ENCODE measurements at regions not wholly inside any gene's neighbourhood (a gene's known extent, or its start where the extent isn't known, plus 50 kb on each side); places are given as distances from the start of the nearest gene placed in this dataset.
A peak's percentile ranks its signal among the peaks of the same experiment; 100 is the strongest.

DNA sequence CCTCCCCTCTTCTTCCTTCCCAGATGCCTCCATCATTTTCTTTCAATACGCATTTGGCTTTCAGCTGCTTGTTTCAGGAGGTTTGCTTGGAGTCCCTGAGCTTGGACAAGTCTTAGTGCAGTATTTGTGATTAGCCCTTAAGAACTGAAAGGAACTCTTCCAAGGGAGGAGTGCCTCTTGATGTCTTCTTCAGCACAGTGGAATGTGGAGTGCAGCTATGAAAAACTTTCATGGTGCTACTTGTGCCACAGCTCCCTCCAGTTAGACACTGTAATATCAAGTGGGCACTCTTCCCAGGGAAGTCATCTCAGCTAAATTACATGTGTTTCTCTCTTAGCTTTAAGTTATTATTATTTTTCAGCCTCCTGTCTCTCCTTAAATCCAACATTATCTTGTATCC lies 173.1 kb downstream of the NECTIN3 start:
- DNase-seq (ENCODE audit: low read depth): no peak

GRCh38 chr3:111246967-111247760 lies 175.5 kb downstream of the NECTIN3 start:
- peak; percentile 22 for DNase-seq (ENCODE audit: low read depth)

- no peak for DNase-seq (ENCODE audit: low read depth)
Measured at GRCh38 chr3:111248406-111248805, 176.8 kb downstream of the NECTIN3 start.

- DNase-seq (ENCODE audit: low read depth): no peak
Measured at GRCh38 chr3:111249421-111249820, 177.8 kb downstream of the NECTIN3 start.

- DNase-seq (ENCODE audit: low read depth): no peak
Measured at GRCh38 chr3:111252779-111253178, 181.2 kb downstream of the NECTIN3 start.

GRCh38 chr3:111253733-111254132 lies 182.1 kb downstream of the NECTIN3 start:
- no peak for DNase-seq (ENCODE audit: low read depth)

DNA sequence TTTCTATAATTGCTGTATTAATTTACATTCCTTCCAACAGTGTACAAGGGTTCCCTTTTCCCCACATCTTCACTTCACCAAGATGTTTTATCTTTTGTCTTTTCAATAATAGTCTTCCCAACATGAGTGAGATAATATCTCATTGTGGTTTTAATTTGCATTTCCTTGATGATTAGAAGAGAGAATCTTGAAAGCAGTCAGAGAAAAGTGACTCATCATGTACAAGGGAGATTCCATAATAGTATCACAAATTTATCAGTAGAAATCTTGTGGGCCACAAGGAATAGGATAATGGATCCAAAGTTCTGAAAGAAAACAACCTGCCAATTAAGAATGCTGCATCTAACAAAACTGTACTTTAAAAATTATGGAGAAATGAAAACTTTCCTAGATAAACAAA lies 189.3 kb downstream of the NECTIN3 start:
- DNase-seq (ENCODE audit: low read depth): no peak

GRCh38 chr3:111269777-111270176 lies 198.2 kb downstream of the NECTIN3 start:
- DNase-seq (ENCODE audit: low read depth): no peak

DNA sequence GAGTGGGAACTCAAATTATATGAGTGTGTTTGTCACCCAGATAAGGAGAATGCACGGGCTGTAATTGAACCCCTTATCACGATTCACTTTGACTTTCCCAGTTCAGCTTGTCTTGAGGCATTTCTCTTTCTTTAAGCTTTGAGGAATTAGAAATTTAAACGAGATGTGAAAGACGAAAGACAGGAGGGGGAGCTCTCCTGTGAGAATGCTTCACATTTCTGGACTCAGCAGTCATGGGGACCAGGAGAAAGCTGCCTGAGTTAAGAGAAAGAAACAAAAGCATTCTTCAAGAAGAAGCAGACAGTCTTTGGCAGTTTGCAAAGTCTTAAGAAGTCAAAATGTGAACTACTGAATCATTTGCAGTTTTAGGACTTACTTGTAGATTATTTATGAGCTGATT lies 205.6 kb downstream of the NECTIN3 start:
- DNase-seq (ENCODE audit: low read depth): no peak

DNA sequence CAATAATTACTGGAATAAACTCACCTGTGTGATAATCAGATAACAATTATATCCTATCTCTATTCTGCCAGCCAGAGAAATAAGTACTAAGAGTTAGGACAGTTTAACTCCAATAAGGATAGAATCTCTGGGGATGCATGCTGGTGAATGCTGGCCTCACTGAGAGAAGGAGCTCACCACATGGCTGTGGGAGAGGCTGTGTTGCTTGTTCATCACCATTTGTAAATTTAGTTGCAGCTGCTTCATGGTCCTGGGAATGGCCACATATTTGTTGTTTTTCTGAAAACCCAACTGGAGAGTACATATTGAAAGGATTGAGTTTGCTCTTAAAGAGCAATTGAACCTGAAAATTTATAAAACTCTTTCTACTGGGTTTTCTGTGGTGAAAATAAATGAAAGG lies 207.3 kb downstream of the NECTIN3 start:
- DNase-seq (ENCODE audit: low read depth): no peak

- DNase-seq (ENCODE audit: low read depth): no peak
Measured at GRCh38 chr3:111282024-111282423, 210.4 kb downstream of the NECTIN3 start.

GRCh38 chr3:111283165-111283564 lies 211.5 kb downstream of the NECTIN3 start:
- DNase-seq (ENCODE audit: low read depth): no peak

DNA sequence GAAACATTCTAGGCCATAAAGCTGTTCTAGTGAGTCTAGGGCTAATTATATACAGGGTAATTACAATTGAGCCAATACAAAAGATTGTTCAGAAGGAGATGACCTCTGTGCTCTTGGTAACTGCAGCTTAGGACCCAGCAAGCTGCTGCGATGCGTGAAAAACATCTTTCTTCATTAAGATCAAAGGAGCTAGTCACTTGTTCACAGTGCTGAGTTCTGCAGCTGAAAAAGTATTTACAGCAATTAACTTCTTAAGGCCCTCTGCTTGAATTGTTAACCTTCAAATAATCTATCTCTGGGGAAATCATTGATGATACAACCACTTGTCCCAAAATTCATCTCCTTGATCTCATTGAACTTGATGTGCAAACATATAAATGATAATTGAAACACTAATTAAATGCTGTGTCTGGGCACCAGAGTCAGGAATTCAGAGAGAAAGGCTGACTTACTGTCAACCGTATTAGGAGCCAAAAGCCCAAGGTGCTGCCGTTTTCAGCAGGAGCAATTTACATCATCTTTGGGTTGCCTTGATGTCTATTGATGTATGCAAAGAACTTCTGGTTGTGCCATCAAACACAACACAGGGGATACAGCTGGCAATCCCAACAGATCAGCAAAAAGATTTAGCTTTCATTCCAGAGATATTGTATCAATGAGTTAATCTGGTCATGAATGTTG lies 213.0 kb downstream of the NECTIN3 start:
- DNase-seq (ENCODE audit: low read depth): no peak

DNA sequence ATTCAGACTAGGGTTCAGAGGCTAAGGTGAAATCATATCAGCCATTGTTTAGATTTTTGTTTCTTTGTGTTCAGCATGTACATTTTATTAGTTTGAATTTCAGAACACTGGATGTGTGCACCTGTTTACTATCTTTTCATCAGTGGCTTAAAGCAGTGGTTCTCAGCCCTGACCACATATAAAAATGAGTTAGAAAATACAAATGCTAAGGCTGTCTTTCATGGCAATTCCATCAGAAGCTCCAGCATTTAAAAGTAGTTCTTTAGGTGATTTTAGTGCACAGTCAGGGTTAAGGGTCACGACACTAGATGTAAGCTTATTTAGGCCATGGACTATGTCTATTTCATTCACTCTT lies 213.5 kb downstream of the NECTIN3 start:
- no peak for DNase-seq (ENCODE audit: low read depth)

DNA sequence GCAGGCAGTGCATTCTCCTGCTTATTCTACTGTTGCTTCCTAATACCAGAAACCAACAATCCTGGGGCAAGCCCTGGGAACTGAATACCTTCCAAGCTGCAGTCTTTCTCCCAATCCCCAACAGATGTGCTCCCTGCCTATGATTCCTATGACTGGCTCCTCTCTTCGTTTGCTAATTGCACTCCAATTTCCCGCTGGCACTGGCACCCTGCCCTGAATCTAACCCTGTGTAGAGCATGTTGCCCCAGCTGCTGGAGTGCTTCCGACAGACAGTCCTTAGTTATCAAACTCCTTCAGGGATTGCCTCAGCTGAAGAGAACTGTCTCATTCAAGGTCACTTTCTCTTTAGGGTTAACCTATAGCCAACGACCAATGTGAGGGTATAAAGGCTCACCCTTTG lies 214.1 kb downstream of the NECTIN3 start:
- no peak for DNase-seq (ENCODE audit: low read depth)

DNA sequence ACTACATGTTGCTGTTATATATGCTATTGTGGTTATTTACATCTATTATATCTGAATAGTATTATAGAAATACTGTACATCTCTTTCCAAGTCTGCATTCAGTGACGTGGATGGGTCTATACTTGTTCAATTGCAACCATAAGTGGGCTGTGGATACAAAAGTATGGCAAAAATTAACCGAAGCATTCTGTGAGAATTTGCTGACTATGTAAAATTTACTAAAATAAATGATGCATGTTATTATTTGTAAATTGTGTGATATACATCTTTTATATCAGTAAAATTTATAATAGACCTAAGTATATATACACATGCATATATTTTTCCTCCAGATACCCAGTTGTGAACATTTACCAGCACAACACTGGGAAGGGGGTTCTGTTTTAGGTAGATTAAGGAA lies 215.1 kb downstream of the NECTIN3 start:
- DNase-seq (ENCODE audit: low read depth): no peak

GRCh38 chr3:111292117-111292516 lies 220.5 kb downstream of the NECTIN3 start:
- DNase-seq (ENCODE audit: low read depth): no peak

GRCh38 chr3:111299192-111299615 lies 227.6 kb downstream of the NECTIN3 start:
- no peak for DNase-seq (ENCODE audit: low read depth)

GRCh38 chr3:111301238-111301798 lies 229.7 kb downstream of the NECTIN3 start:
- DNase-seq (ENCODE audit: low read depth): no peak

GRCh38 chr3:111302063-111302462 lies 230.4 kb downstream of the NECTIN3 start:
- no peak for DNase-seq (ENCODE audit: low read depth)

GRCh38 chr3:111303760-111304159 lies 232.1 kb downstream of the NECTIN3 start:
- no peak for DNase-seq (ENCODE audit: low read depth)

DNA sequence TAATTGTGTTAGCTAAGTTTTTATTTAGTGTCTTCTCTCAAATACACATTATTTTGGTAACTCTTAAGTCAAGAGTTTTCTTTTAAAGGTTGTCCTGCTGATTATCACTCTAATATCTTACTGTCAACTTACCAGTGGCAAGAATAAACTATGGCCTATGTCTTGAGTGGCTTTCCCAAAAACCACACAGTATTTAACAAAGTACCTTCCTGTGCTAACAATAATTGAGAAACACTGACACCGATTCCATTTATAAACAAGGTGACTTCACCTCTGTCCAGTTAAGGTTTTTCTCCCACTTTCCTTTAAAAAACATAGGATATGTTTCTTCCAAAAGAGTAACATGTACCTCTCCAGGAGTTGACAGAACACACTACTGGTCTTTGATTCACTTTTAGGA lies 234.3 kb upstream of the CD96 start:
- no peak for DNase-seq (ENCODE audit: low read depth)

DNA sequence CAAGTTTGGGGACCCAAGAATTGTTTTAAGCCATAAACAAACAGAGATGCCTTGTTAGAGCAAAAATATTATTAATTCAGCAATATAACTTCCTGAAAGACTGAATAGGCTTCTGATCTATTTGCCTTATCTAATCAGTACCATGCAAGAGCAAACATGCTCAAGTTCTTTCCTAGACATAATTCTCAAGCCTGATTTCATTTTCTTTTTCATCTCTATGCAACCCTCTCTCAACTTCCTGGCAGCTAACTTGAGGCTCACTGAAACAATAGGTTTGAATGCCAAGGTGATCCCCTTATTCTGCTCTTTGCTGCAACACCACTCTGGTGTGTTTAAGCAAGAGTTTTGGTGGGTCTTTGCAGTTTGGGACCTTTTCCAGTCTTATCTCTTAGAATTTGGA lies 230.9 kb upstream of the CD96 start:
- no peak for DNase-seq (ENCODE audit: low read depth)
